ENCODE measurements at regions not wholly inside any gene's neighbourhood (a gene's known extent, or its start where the extent isn't known, plus 50 kb on each side); places are given as distances from the start of the nearest gene placed in this dataset.

- no peak for DNase-seq
These were observed 98.7 kb upstream of the MPDZ start for GRCh38 chr9:13378154-13378553.

- no peak for DNase-seq
These were observed 97.9 kb upstream of the MPDZ start for GRCh38 chr9:13377171-13377925.

DNA sequence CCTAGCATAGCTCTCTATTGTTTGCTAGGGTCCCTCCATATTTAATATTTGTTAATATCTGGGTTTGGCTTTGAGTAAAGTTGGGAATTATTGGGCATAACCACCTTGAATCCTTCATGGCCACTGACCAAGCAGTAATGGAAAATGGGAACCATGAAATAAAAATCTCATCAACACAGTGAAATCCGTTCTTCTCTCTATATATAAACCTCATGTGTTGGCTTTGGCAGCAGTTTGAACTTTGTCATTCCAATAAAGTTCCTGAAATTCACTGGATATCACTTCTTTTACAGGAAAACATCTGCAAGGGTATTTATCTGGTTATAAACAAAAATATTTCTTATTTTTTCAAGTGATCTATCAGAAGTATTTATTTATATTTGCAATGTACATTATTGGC, 93.0 kb upstream of the MPDZ start:
- no peak for DNase-seq

DNA sequence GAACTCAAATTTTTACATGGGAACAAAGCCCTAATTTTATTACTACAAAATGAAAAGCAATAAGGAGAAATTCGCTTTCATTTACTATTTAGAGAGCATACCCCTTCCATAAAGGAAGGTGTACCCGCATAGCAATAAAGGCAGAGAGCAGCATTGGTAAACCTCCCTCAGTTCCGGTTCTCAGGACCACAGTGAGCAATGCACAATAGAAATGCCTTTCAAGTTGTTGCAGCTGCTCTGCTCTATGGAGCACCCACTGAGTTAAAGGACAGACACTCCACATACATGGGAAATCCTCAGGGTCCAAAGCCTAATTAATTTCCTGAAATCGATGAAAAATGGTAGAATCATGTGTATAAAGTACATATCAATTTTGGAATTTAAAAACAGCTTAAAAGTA, 89.9 kb upstream of the MPDZ start:
- no peak for DNase-seq

DNA sequence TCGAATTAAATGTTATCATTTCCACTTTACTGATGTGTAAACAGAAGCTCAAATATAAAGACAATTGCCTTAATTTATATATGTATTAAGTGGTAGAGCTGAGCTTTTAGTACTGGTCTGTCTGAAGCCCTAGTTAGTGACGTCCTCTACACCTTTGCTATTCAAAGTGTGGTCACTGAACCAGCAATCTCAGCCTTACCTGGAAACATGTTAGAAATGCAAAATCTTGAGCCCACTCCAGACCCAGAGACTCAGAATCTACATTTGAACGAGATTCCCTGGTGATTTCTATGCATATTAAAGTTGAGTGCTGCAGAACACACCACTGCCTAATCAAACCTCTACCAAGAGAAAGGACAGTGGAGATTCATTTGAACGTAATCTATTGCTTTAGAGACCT, 88.3 kb upstream of the MPDZ start:
- no peak for DNase-seq

- DNase-seq, result no peak
These were observed 84.9 kb upstream of the MPDZ start for GRCh38 chr9:13364271-13365000.

GRCh38 chr9:13361076-13361475, 81.6 kb upstream of the MPDZ start:
- no peak for DNase-seq

DNA sequence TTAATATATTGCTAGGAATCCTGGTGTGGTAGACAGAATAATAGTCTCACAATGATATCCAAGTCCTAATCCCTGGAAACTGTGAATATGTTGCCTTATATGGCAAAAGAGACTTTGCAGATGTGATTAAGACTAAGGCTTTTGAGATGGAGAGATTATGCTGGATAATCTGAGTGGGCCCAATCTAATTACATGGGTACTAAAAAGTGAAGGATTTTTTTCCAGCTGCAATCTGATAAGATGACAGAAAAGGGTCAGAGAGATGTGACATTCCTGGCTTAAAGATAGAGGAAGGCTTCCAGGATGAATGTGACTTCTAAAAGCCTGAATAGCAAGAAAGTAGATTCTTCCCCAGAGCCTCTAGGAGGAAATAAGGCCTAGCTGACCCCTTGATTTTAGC, 80.7 kb upstream of the MPDZ start:
- no peak for DNase-seq

DNA sequence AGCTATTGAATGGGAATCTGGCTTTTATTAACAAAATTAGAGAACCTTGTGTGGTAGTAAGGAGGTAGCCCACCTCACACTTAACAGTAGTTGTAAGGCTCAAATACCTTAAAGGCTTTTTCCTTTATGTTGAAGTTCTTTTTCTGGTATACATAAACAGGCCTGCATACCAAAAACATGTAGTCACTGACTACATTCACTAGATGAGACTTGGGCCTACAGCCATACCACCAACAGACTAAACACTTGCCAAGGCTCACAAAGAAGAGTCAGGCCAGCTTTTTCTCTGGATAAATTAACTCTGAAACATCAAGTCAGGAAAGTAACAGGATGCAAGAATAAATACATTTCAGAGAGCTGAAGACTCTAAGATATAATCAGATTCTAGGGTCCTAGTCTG, 78.6 kb upstream of the MPDZ start:
- DNase-seq, result no peak

DNA sequence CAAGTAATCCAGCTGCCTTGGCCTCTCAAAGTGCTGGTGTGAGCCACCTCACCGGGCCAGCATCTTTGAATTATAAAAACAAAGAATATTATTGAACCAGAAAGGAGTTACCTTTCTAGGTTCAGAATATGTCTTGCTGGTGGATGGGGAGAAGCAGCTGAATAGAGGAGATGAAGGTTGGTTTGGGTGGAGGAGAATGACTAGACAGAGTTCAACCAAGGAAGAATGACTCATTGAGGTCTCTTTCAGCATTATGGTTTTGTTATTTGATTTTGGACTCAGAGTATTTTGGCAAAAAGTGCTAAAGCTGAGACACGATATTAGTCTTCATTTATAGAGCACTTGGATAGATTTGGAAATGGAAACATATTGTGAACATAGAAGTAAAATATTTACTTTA, 75.2 kb upstream of the MPDZ start:
- no peak for DNase-seq

DNA sequence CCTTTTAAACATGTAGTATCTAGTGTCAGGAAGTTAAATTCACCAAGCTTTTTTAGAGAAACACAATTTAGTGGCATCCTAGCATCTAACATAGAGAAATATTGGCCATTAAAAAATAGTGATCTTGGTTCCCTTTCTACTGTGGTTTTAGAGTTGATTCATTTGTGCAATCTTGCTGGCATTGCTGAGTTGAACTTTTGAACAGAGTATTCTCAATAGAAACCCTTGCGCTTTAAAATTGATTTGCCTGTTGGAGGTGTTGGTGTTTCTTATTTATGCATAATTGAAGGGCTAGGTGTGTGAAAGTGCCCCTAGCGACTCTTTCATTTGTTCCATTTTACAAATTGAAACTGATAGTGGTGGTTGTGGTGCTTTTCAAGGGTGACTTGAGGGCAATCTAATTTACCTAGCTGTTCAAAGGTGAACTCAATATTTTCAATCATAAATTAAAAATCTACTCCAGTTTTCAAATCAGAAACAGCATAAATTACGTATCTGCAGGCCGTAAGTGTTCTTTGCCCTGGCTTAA, 73.0 kb upstream of the MPDZ start:
- no peak for DNase-seq

DNA sequence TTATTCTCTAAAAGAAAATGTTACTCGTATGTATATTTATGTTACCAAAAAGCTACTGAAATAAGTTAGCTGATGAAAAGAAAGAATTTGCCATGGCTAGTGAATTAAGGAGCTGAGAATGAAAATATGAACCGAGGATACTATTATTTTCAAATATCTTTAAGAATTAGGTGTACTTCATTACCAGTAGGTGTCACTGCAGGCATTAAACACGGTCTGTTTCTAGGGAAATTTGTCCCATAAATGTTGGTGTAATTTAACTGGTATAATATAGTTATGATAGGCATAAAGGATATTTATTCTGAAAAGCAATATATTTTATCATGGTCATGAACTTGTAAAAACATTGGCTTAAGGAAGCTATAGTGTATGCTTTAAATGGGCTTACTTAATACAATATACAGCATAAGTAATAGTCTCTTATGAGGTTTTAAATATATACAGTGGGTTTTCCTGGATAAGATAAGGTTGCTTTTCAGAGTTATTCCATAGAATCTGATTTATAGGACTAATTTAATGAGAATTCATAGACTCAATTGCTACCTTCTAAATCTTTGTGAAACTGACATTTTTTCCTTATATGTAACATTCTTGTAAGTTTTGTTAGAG, 72.4 kb upstream of the MPDZ start:
- DNase-seq, result no peak

DNA sequence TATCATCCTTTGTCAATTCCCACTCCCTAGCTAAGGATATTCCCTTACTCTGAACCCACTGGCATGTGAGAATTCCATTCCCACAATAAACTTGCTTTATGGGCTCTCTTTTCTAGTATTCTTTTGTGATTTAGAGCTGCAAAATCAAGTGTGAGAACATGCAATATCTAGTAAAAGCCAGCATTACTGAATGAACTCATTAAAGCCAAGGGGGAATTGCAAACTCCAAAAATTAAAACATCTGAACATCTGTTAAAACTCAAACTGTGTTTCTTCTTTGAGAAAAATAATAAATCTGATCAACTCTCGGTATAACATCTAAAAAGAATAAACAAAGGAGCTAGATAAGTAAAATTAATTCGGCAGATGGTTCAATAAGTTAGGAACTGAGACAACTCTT, 53.1 kb upstream of the MPDZ start:
- no peak for DNase-seq

DNA sequence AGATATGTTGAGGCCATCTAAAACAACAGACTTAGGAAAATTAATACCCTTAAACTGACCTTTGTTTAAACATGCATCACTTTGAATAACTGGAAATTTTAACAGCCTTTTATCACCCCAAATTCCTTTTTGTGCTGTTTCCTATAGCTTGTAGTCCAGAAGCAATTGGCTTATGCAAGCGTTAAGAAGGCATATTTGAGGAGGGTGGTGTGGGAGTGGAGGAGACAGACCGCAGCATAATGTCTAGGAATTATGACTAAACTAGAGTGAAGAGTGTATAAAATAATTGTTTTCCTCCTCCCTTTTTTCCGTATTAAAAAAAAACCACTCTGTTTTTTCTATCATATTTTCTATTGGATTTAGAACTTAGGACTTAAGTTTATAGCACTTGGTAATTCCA, 51.8 kb upstream of the MPDZ start:
- no peak for DNase-seq

DNA sequence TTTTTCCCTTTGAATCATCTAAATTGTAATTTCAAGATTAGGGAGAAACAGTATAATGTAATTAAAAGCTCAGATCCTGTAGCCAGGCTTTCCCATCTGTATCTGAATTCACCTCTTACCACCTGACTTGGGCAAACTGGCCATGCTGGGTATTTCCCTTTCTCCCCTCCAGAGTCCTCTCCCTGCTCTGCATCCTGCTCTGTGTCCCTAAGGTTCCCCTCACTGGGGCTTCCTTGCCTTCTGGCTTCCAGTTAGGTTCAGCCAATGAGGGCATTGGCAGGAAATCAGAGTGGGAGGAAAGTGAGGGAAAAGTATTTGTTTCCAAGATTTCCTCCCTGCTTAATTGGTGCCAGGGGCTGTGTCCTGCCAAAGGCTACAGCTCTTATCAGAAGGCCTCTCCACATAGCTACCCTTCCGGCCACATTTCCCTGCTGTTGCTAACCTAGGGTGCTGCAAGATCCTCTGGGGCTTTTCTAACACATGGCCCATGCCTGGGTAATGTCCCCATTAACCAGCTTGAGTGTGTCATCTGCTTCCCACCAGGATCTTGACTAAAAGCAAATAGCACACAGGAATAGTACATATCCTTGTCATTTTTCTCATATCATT, 51.0 kb upstream of the MPDZ start:
- DNase-seq, result no peak
